ENCODE measurements at regions not wholly inside any gene's neighbourhood (a gene's known extent, or its start where the extent isn't known, plus 50 kb on each side); places are given as distances from the start of the nearest gene placed in this dataset.
"Not testable (repeated sequence)": the region's sequence is repeated elsewhere in the genome, so short reads cannot be mapped to it uniquely, and the experiment has no call there.

GRCh38 chr12:56863789-56864188, 70.4 kb downstream of the SDR9C7 start:
- intact Hi-C loops (cut with DNase I; ENCODE audit: low total_unique reads): no loop called here
- no peak overlapping the region for H3K27ac ChIP-seq
- H3K4me1 ChIP-seq: no peaks in the 10 kb centered on the region
- no peak for DNase-seq
- H3K9me3 ChIP-seq: peaks cover 23 to 66% (median 50%) of the 10 kb centered on the region in 4 donors
- H3K27me3 ChIP-seq: no peaks in the 10 kb centered on the region
- no peak overlapping the region for H3K4me3 ChIP-seq
- TF ChIP-seq POLR2A (IDR thresholded peaks at IDR 0.05): no peak
- TF ChIP-seq, protein P1, sequence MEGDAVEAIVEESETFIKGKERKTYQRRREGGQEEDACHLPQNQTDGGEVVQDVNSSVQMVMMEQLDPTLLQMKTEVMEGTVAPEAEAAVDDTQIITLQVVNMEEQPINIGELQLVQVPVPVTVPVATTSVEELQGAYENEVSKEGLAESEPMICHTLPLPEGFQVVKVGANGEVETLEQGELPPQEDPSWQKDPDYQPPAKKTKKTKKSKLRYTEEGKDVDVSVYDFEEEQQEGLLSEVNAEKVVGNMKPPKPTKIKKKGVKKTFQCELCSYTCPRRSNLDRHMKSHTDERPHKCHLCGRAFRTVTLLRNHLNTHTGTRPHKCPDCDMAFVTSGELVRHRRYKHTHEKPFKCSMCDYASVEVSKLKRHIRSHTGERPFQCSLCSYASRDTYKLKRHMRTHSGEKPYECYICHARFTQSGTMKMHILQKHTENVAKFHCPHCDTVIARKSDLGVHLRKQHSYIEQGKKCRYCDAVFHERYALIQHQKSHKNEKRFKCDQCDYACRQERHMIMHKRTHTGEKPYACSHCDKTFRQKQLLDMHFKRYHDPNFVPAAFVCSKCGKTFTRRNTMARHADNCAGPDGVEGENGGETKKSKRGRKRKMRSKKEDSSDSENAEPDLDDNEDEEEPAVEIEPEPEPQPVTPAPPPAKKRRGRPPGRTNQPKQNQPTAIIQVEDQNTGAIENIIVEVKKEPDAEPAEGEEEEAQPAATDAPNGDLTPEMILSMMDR (IDR thresholded peaks at IDR 0.05): no peak
- no peak for TF ChIP-seq EP300 (IDR thresholded peaks at IDR 0.05)
- TF ChIP-seq POLR2AphosphoS5 (IDR thresholded peaks at IDR 0.05): no peak
- no peaks in the 10 kb centered on the region for H3K36me3 ChIP-seq

GRCh38 chr12:56862264-56862663, 71.9 kb downstream of the SDR9C7 start:
- no peak for TF ChIP-seq POLR2AphosphoS5 (IDR thresholded peaks at IDR 0.05)
- TF ChIP-seq, protein P1 (IDR thresholded peaks at IDR 0.05): no peak
- TF ChIP-seq EP300 (IDR thresholded peaks at IDR 0.05): no peak
- no peak for TF ChIP-seq POLR2A (IDR thresholded peaks at IDR 0.05)
- WGBS, 5 donors: 66 to 75% (median 69%) methylated on average over 2 of the region's 2 CpGs
- Histone ChIP-seq H3K36me3 (no peaks in the 10 kb centered on the region), H3K4me3 (no peak overlapping the region), H3K4me1 (no peaks in the 10 kb centered on the region), H3K9me3 (peaks cover 23 to 59% (median 47%) of the 10 kb centered on the region in 4 donors), H3K27ac (no peak overlapping the region), H3K27me3 (peaks cover 0 to 5% (median 0%) of the 10 kb centered on the region in 3 donors)
- DNase-seq: no peak
- intact Hi-C loops (cut with DNase I; ENCODE audit: low total_unique reads): no loop called here

- H3K4me3 ChIP-seq; H3K36me3 ChIP-seq; H3K4me1 ChIP-seq; intact Hi-C loops (cut with DNase I; ENCODE audit: low total_unique reads); H3K27me3 ChIP-seq; DNase-seq; H3K27ac ChIP-seq: not testable (repeated sequence)
- WGBS, 5 donors: 67 to 83% (median 76%) methylated on average over 8 of the region's 8 CpGs
- peaks cover 0 to 18% (median 8%) of the 10 kb centered on the region in 4 donors for H3K9me3 ChIP-seq
Observed at GRCh38 chr12:56853392-56853978, 80.7 kb downstream of the SDR9C7 start.

GRCh38 chr12:56851462-56851861, 82.7 kb downstream of the SDR9C7 start:
- Histone ChIP-seq H3K4me1 (no peaks in the 10 kb centered on the region), H3K27ac (no peak overlapping the region), H3K27me3 (peaks cover 0 to 4% (median 0%) of the 10 kb centered on the region in 3 donors), H3K36me3 (no peaks in the 10 kb centered on the region), H3K9me3 (peaks cover 0 to 18% (median 8%) of the 10 kb centered on the region in 4 donors), H3K4me3 (no peak overlapping the region)
- TF ChIP-seq POLR2A (IDR thresholded peaks at IDR 0.05): no peak
- no peak for TF ChIP-seq POLR2AphosphoS5 (IDR thresholded peaks at IDR 0.05)
- TF ChIP-seq, protein P1 (IDR thresholded peaks at IDR 0.05): no peak
- TF ChIP-seq EP300 (IDR thresholded peaks at IDR 0.05): no peak
- no peak for DNase-seq
- WGBS, 5 donors: 96 to 98% (median 98%) methylated on average over 1 of the region's 1 CpG
- intact Hi-C loops (cut with DNase I; ENCODE audit: low total_unique reads): no loop called here

DNA sequence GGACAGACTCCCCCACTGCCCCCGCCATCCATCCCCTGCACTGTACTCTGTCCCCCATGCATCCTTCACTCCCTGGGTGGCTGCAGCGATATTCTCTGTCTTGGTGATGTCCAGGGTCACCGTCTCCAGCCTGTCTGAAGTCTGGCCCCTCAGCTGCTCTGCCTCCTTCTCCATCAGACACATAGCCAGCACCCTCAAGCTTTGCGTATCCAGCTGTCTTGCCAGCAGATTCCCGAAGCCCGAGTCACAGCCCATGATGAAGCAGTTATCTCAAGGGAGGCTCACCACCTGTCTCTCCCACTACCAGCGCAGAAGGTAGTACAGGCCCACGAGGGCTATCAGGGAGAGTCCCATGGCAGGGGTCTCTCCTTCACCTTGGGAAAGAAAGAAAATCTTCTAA, 77.8 kb downstream of the HSD17B6 start:
- 63 to 77% (median 73%) methylated on average over 8 of the region's 8 CpGs for WGBS, 5 donors
- intact Hi-C loops (cut with DNase I; ENCODE audit: low total_unique reads): no loop called here

More for the DNA sequence above, 77.8 kb downstream of the HSD17B6 start:
- no peak overlapping the region for H3K27ac ChIP-seq
- no peak overlapping the region for H3K4me3 ChIP-seq
- H3K36me3 ChIP-seq: no peaks in the 10 kb centered on the region
- peaks cover 0 to 8% (median 2%) of the 10 kb centered on the region in 4 donors for H3K4me1 ChIP-seq
- no peak for DNase-seq
- H3K9me3 ChIP-seq: no peaks in the 10 kb centered on the region
- no peaks in the 10 kb centered on the region for H3K27me3 ChIP-seq
- TF ChIP-seq POLR2A (IDR thresholded peaks at IDR 0.05) (no peak), EP300 (IDR thresholded peaks at IDR 0.05) (no peak)
